ENCODE measurements at regions not wholly inside any gene's neighbourhood (a gene's known extent, or its start where the extent isn't known, plus 50 kb on each side); places are given as distances from the start of the nearest gene placed in this dataset.

- TF ChIP-seq USF1 (IDR thresholded peaks at IDR 0.05; ENCODE audit: borderline replicate concordance, low read depth) (no peak), USF2 (IDR thresholded peaks at IDR 0.05; ENCODE audit: borderline replicate concordance, low read depth, low read length) (no peak), CTCF (IDR thresholded peaks at IDR 0.05) (no peak), CHD2 (IDR thresholded peaks at IDR 0.05; ENCODE audit: low read length, partially characterized antibody) (no peak)
Measured at GRCh38 chr11:11710556-11710955, 88.8 kb upstream of the GALNT18 start (continued).

GRCh38 chr11:11709447-11710239 lies 87.8 kb upstream of the GALNT18 start:
- Histone ChIP-seq H3K9me2 (no peaks in the 10 kb centered on the region), H3K27ac (ENCODE audit: low read depth in 2 of 2, low read length in 1 of 2) (no peak overlapping the region), H3F3A (replicated peaks; ENCODE audit: insufficient read depth) (no peaks in the 10 kb centered on the region), H4K20me1 (ENCODE audit: insufficient read depth) (no peaks in the 10 kb centered on the region), H3K79me2 (ENCODE audit: insufficient read depth) (no peaks in the 10 kb centered on the region), H2AFZ (ENCODE audit: low read depth) (no peak overlapping the region), H3K9ac (no peak overlapping the region), H3K27me3 (ENCODE audit: insufficient read depth) (no peaks in the 10 kb centered on the region), H3K4me3 (ENCODE audit: low read depth in 2 of 2, low read length in 1 of 2) (no peak overlapping the region), H3K4me1 (ENCODE audit: control insufficient read depth in 1 of 2, insufficient read depth in 2 of 2, low read depth in 1 of 2, low read length in 1 of 2) (no peaks in the 10 kb centered on the region), H3K4me2 (no peak overlapping the region), H3K9me3 (no peaks in the 10 kb centered on the region), H3K36me3 (replicated peaks in 1 of 2; ENCODE audit: control insufficient read depth in 1 of 2, insufficient read depth in 2 of 2, low read length in 1 of 2) (no peaks in the 10 kb centered on the region)
- 32% methylated on average over 7 of the region's 7 CpGs for WGBS (ENCODE audit: low lambda C conversion rate)
- TF ChIP-seq YY1 (IDR thresholded peaks at IDR 0.05; ENCODE audit: low read depth) = no peak
- TF ChIP-seq CHD2 (IDR thresholded peaks at IDR 0.05; ENCODE audit: low read length, partially characterized antibody) = no peak
- TF ChIP-seq TAF1 (IDR thresholded peaks at IDR 0.05; ENCODE audit: borderline replicate concordance, low read depth, low read length) = no peak
- no peak for TF ChIP-seq GABPA (IDR thresholded peaks at IDR 0.05; ENCODE audit: low read depth)
- no peak for TF ChIP-seq IRF3 (IDR thresholded peaks at IDR 0.05; ENCODE audit: low read depth, low read length)
- TF ChIP-seq EP300 (IDR thresholded peaks at IDR 0.05; ENCODE audit: borderline replicate concordance in 1 of 2, low read depth in 1 of 2, low read length in 1 of 2) = no peak
- TF ChIP-seq POLR2AphosphoS5 (IDR thresholded peaks at IDR 0.05; ENCODE audit: low read depth, low read length) = no peak
- TF ChIP-seq ZBTB33 (IDR thresholded peaks at IDR 0.05; ENCODE audit: borderline replicate concordance, low read depth) = no peak
- no peak for TF ChIP-seq RXRA (IDR thresholded peaks at IDR 0.05; ENCODE audit: borderline replicate concordance, low read depth)
- TF ChIP-seq JUND (IDR thresholded peaks at IDR 0.05) = no peak
- TF ChIP-seq USF2 (IDR thresholded peaks at IDR 0.05; ENCODE audit: borderline replicate concordance, low read depth, low read length) = no peak
- TF ChIP-seq SMC3 (IDR thresholded peaks at IDR 0.05; ENCODE audit: low read depth, low read length) = no peak
- ChIA-PET CTCF (interaction anchor here (1.4 kb wide), 1 partner anchor 20 kb away, joined by 5 read pairs; no protein-coding TSS in a partner anchor), POLR2A (no interaction called here)
- no peak for DNase-seq

All from SK-N-SH (cell line).